GM06990 (cell line): ENCODE measurements at regions not wholly inside any gene's neighbourhood (a gene's known extent, or its start where the extent isn't known, plus 50 kb on each side); places are given as distances from the start of the nearest gene placed in this dataset.

Experiments
- DNase-seq: peaks from one replicate; pipeline ENCODE4 v3.0.0-alpha.2; 2011; ENCODE audit not compliant: insufficient read length; ENCODE audit errors: extremely low read depth
- H3K27me3 ChIP-seq: replicated peaks from 2 replicates; pipeline ENCODE4 v1.6.0; 2011; ENCODE audit warnings: low read length; ENCODE audit not compliant: control insufficient read depth, insufficient read depth
- H3K36me3 ChIP-seq: 2 replicates; pipeline ENCODE4 v1.5.1; 2011; ENCODE audit warnings: low read length; ENCODE audit not compliant: control insufficient read depth, insufficient read depth
- H3K4me3 ChIP-seq: replicated peaks from 2 replicates; pipeline ENCODE4 v1.5.1; 2011; ENCODE audit warnings: low read depth, mild to moderate bottlenecking, control low read depth, low read length
- TF ChIP-seq, protein P1 (sequence below): IDR thresholded peaks from 2 replicates; pipeline ENCODE4 v1.5.1; 2011; ENCODE audit warnings: low read length, control low read depth, mild to moderate bottlenecking, inconsistent platforms; ENCODE audit not compliant: insufficient read depth, poor library complexity, severe bottlenecking

DNA sequence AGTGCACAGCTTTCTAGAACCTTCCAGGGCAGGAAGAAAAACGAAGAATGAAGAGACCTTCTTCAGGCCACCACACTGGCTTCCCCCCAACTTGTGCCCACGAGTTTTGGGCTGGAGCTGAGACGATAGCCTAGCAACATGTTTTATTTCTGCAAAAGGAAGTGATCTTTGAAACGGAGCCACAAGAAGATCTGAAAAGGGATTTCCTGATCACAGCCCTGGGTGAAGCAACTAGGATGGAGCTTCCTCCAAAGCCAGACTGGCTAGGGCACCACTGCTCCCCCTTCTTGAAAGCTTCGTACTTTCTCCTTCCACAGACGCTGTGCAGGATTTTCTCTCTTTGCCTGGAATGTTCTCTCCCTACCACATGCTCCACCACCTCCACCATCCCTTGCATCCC, 418.3 kb downstream of the MED13L start:
- no peaks in the 10 kb centered on the region for H3K36me3 ChIP-seq
- no peaks in the 10 kb centered on the region; the same call in 1 of the 2 replicates for H3K27me3 ChIP-seq
- TF ChIP-seq, protein P1, sequence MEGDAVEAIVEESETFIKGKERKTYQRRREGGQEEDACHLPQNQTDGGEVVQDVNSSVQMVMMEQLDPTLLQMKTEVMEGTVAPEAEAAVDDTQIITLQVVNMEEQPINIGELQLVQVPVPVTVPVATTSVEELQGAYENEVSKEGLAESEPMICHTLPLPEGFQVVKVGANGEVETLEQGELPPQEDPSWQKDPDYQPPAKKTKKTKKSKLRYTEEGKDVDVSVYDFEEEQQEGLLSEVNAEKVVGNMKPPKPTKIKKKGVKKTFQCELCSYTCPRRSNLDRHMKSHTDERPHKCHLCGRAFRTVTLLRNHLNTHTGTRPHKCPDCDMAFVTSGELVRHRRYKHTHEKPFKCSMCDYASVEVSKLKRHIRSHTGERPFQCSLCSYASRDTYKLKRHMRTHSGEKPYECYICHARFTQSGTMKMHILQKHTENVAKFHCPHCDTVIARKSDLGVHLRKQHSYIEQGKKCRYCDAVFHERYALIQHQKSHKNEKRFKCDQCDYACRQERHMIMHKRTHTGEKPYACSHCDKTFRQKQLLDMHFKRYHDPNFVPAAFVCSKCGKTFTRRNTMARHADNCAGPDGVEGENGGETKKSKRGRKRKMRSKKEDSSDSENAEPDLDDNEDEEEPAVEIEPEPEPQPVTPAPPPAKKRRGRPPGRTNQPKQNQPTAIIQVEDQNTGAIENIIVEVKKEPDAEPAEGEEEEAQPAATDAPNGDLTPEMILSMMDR, result no peak
- no peak for DNase-seq
- no peak overlapping the region for H3K4me3 ChIP-seq

DNA sequence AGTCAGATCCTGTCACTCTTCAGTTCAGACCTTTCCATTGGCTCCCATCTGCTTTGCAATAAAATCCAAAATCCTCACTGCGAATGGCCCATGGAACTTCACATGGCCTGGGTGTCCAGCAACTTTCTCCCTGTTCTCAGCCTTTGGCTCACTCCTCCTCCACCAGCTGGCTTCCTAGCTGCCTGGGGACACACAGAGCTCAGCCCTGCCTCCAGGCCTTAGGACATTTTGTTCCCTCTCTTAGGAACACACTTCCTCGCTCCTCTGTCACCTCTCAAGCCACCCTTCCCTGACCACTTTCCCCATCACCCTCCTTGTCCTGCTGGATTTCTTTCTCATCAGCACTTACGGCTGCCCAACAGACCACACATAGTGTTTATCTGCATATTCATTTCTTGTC, 419.6 kb downstream of the MED13L start:
- no peak overlapping the region for H3K4me3 ChIP-seq
- no peaks in the 10 kb centered on the region for H3K36me3 ChIP-seq
- TF ChIP-seq, protein P1, result no peak
- H3K27me3 ChIP-seq, result no peaks in the 10 kb centered on the region
- no peak for DNase-seq

DNA sequence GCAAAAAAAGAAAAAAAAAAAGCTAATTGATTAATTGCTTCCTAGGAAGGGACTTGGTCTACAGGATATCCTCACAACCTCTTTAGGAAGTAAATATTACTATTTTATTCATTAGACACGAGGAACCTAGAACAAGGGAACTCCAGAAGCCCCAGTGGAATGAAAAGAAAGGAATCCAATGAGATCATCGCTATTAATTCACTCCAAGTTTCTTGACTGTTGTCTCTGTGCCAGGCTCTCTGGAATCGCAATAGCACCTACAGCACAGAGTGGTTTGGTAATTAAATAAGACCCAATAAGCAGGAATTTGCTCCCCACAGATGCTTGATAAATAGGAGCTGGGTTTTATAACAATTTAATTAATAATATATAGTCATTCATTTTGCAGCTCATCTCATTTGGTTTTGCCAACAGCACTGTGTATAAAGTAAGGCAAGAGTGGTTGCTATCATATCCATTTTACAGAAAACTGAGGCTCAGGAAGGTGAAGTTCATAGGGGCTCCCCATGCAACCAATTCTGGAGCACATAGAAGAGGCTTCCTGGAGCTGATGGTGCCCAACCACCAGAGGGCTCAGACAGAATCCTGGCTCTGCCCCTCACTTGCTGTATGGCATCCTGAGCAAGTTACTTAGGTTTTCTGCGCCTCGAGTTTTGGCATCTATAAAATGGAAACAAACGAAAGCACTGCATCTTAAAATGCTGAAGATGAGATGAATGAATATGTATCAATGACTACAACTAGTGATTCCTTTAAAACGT, 420.2 kb downstream of the MED13L start:
- Histone ChIP-seq H3K4me3 (no peak overlapping the region), H3K36me3 (no peaks in the 10 kb centered on the region), H3K27me3 (no peaks in the 10 kb centered on the region)
- no peak for DNase-seq
- TF ChIP-seq, protein P1, result no peak

DNA sequence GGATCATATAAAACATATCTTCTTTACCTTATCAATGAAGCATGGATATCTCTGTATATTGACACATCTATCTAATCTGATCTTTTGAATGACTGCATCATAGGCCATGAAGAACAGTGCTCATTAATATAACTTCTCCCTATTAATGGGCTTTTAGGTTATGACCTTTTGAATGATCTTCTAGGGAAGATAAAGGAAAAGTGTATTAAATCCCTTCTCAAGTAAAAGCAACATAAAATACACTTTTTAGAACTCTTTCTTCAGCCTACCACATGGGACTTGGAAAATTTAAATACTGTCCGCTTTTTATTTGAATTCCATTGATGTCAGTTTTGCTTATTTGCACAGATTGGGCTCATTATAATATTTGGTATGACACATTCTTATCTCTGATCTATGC, 425.4 kb downstream of the MED13L start:
- Histone ChIP-seq H3K36me3 (no peaks in the 10 kb centered on the region), H3K4me3 (no peak overlapping the region), H3K27me3 (no peaks in the 10 kb centered on the region)
- TF ChIP-seq, protein P1, result no peak
- DNase-seq, result no peak

DNA sequence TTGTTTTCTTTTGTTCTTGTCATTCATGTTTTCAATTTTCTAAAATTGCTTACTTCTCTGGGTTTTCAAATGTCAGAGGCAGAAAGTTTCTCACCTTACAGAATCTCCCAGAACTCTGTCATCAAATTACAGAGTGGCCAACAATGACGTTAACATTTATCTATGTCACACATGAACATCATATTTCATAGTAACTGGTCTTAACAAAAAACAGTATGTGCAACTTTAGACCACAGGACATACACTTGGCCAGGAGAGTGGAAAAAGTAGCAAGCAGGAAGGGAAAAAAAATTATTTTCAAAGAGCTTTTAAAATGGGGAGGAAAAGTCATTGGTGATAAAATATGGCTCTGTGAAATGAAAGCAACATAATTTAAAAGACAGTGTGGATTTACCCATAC, 426.5 kb downstream of the MED13L start:
- no peaks in the 10 kb centered on the region for H3K36me3 ChIP-seq

More for the DNA sequence above, 426.5 kb downstream of the MED13L start:
- TF ChIP-seq, protein P1, result no peak
- no peak overlapping the region for H3K4me3 ChIP-seq
- no peaks in the 10 kb centered on the region for H3K27me3 ChIP-seq
- no peak for DNase-seq
